OCI-LY7 (cell line): ENCODE measurements at regions not wholly inside any gene's neighbourhood (a gene's known extent, or its start where the extent isn't known, plus 50 kb on each side); places are given as distances from the start of the nearest gene placed in this dataset.

ENCODE experiments used
- CTCF ChIP-seq: fragments of 200-600 bp; sonication (generic); conservative IDR thresholded peaks from 2 replicates; pipeline ENCODE4 v1.5.1; 2014; ENCODE audit warnings: mild to moderate bottlenecking, antibody characterized with exemption, low read length, moderate library complexity, mixed read lengths
- EZH2phosphoT487 ChIP-seq: fragments of 200-600 bp; sonication (generic); IDR thresholded peaks from 2 replicates; pipeline ENCODE4 v1.6.1; 2018; ENCODE audit warnings: low read depth, borderline replicate concordance, mild to moderate bottlenecking, mixed run types, antibody characterized with exemption, low read length, moderate library complexity, mixed read lengths

- no peak for TF ChIP-seq CTCF
- TF ChIP-seq EZH2phosphoT487, result no peak
Measured at GRCh38 chr14:29075761-29076160, 309.2 kb downstream of the FOXG1 start.
